Activated CD4-positive, alpha-beta T cell treated with anti-CD3 and anti-CD28 coated beads for 24 hours (primary cell): ENCODE measurements at regions not wholly inside any gene's neighbourhood (a gene's known extent, or its start where the extent isn't known, plus 50 kb on each side); places are given as distances from the start of the nearest gene placed in this dataset.

Experiments used
- DNase-seq, 2 donors: peaks; one replicate each; pipeline ENCODE4 v3.0.0-alpha.2; 2020; ENCODE audit warnings: low read depth in 2 of 2

GRCh38 chr14:41404126-41404525 is 202.6 kb upstream of the LRFN5 start:
- DNase-seq = no peak

- no peak for DNase-seq
Observed at GRCh38 chr14:41403360-41403759, 203.3 kb upstream of the LRFN5 start.

GRCh38 chr14:41397926-41398325 is 208.8 kb upstream of the LRFN5 start:
- DNase-seq = no peak

- no peak for DNase-seq
Observed at GRCh38 chr14:41393512-41393911, 213.2 kb upstream of the LRFN5 start.

GRCh38 chr14:41392226-41392625 is 214.4 kb upstream of the LRFN5 start:
- no peak for DNase-seq

- no peak for DNase-seq
Observed at GRCh38 chr14:41389355-41389754, 217.3 kb upstream of the LRFN5 start.

- DNase-seq = no peak
Observed at GRCh38 chr14:41385797-41386196, 220.9 kb upstream of the LRFN5 start.

GRCh38 chr14:41380017-41380416 is 226.7 kb upstream of the LRFN5 start:
- no peak for DNase-seq

GRCh38 chr14:41378526-41378925 is 228.2 kb upstream of the LRFN5 start:
- DNase-seq = no peak

- DNase-seq = no peak
Observed at GRCh38 chr14:41377932-41378331, 228.7 kb upstream of the LRFN5 start.

- no peak for DNase-seq
Observed at GRCh38 chr14:41374092-41374491, 232.6 kb upstream of the LRFN5 start.

GRCh38 chr14:41362139-41362538 is 244.5 kb upstream of the LRFN5 start:
- no peak for DNase-seq

GRCh38 chr14:41360126-41360525 is 246.6 kb upstream of the LRFN5 start:
- DNase-seq = no peak

GRCh38 chr14:41355866-41356265 is 250.8 kb upstream of the LRFN5 start:
- no peak for DNase-seq

- DNase-seq = no peak
Observed at GRCh38 chr14:41350476-41350875, 256.2 kb upstream of the LRFN5 start.

GRCh38 chr14:41349289-41349910 is 257.3 kb upstream of the LRFN5 start:
- no peak for DNase-seq

GRCh38 chr14:41343857-41344256 is 262.8 kb upstream of the LRFN5 start:
- no peak for DNase-seq

GRCh38 chr14:41313196-41313595 is 293.5 kb upstream of the LRFN5 start:
- DNase-seq = no peak

- no peak for DNase-seq
Observed at GRCh38 chr14:41303506-41303905, 303.2 kb upstream of the LRFN5 start.

- DNase-seq = no peak
Observed at GRCh38 chr14:41302776-41303175, 303.9 kb upstream of the LRFN5 start.

GRCh38 chr14:41299924-41300323 is 306.8 kb upstream of the LRFN5 start:
- DNase-seq = no peak

- no peak for DNase-seq
Observed at GRCh38 chr14:41298328-41298690, 308.4 kb upstream of the LRFN5 start.

- DNase-seq = no peak
Observed at GRCh38 chr14:41297576-41298327, 308.9 kb upstream of the LRFN5 start.

- DNase-seq = no peak
Observed at GRCh38 chr14:41295734-41296133, 310.9 kb upstream of the LRFN5 start.
